ENCODE measurements at regions not wholly inside any gene's neighbourhood (a gene's known extent, or its start where the extent isn't known, plus 50 kb on each side); places are given as distances from the start of the nearest gene placed in this dataset.

DNA sequence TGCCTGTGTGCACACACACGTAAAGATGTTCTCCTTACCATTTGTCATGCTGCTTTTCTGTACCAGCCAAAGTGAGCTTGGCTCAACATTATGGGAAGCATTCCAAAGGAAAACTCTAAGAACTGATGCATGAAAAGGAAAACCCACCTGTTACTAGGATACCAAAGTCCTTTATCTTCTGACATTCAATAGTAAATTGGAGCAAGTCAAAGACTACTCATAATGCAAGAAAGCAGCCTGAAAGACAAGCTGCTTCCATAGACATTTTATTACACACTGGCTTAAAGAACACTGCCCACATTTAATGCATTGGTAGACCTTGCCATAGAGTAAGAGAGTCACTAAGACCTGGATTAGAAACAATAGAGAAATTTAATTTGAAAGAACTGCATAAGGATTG, 159.0 kb downstream of the LRIG3 start:
- Mint-ChIP-seq H3K27ac (no peak overlapping the region), H3K4me1 (no peaks in the 10 kb centered on the region), H3K27me3 (no peaks in the 10 kb centered on the region), H3K36me3 (no peaks in the 10 kb centered on the region), H3K9me3 (peaks cover 0 to 9% (median 0%) of the 10 kb centered on the region in 8 donors), H3K4me3 (no peak overlapping the region)
- Histone ChIP-seq H3K4me1 (ENCODE audit: insufficient read depth, low read length) (no peaks in the 10 kb centered on the region), H3K36me3 (ENCODE audit: insufficient read depth, low read length) (no peaks in the 10 kb centered on the region), H3K27ac (ENCODE audit: low read depth, low read length) (no peak overlapping the region), H3K4me3 (ENCODE audit: low read length in 2 of 2) (no peak overlapping the region), H3K9me3 (ENCODE audit: control insufficient read depth in 1 of 2, low read length in 2 of 2) (no peaks in the 10 kb centered on the region), H3K27me3 (ENCODE audit: insufficient read depth, low read length) (no peaks in the 10 kb centered on the region)
- no peak for DNase-seq
- POLR2A ChIA-PET (ENCODE audit: partially characterized antibody) = no interaction called here
- intact Hi-C loops (cut with micrococcal nuclease) = no loop called here
- CTCF ChIA-PET (ENCODE audit: partially characterized antibody) = no interaction called here

DNA sequence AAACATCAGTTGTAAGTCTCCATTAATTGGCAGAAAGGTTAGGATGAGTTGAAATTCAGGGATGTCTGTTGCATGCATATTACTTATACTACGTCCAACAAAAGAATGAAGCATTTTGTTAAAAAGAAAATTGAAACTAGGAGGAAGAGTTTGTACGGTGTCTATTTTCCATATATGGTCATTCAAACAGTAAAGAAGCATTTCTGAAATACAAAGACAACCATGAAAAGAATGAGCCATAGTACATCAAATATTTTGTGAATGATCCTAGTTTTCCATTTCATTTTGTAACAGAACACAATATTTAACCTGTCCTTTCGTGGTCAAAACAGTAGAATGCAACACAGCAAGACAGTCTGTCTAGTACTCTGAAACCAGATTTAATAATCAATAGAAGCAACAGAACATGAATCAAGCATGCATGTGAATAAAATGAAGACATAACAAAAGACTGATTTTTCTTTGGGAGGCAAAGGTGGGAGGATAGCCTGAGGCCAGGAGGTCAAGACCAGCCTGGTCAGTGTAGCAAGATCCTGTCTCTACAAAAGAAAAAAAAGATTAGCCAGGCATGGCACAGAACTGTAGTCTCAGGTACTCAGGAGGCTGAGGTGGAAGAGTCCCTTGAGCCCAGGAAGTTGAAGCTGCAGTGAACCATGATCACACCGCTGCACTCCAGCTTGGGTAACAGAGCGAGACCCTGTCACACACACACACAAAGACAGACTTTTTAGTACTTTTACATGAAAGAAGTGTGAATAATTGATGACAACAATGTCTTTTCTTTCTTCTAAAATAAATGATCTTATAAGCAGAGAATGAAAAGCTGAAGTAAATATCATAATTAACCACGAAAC, 156.0 kb downstream of the LRIG3 start:
- H3K9me3 Mint-ChIP-seq = peaks cover 0 to 6% (median 1%) of the 10 kb centered on the region in 8 donors
- intact Hi-C loops (cut with micrococcal nuclease) = no loop called here
- H3K36me3 Mint-ChIP-seq = no peaks in the 10 kb centered on the region
- CTCF ChIA-PET (ENCODE audit: partially characterized antibody) = no interaction called here
- peak overlapping the region in 1 of 7 donors; percentile 32 for H3K27ac Mint-ChIP-seq
- POLR2A ChIA-PET (ENCODE audit: partially characterized antibody) = no interaction called here
- H3K27ac ChIP-seq (ENCODE audit: low read depth, low read length) = no peak overlapping the region
- no peaks in the 10 kb centered on the region for H3K27me3 ChIP-seq (ENCODE audit: insufficient read depth, low read length)
- H3K9me3 ChIP-seq (ENCODE audit: control insufficient read depth in 1 of 2, low read length in 2 of 2) = no peaks in the 10 kb centered on the region
- H3K4me1 ChIP-seq (ENCODE audit: insufficient read depth, low read length) = no peaks in the 10 kb centered on the region
- no peaks in the 10 kb centered on the region for H3K27me3 Mint-ChIP-seq
- DNase-seq = no peak
- no peak overlapping the region for H3K4me3 ChIP-seq (ENCODE audit: low read length in 2 of 2)
- no peak overlapping the region for H3K4me3 Mint-ChIP-seq
- no peaks in the 10 kb centered on the region for H3K4me1 Mint-ChIP-seq
- H3K36me3 ChIP-seq (ENCODE audit: insufficient read depth, low read length) = no peaks in the 10 kb centered on the region

DNA sequence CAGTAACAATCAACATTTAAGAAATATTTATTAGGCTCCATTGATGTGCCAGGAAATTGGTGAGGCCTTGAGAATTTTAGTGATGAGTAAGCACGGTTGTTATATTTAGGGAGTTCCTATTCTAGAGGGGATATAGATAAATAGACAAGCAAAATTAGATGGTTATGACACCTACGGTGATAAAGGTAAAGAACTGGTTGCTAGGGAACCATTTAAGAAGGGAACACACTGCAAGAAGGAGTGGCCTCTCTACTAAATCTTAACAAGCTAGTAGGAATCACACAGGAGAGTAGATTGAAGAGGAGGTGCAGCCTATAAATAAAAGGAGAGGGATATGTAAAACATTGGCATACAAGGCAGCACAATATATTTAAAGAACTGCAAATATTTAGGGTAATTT, 155.2 kb downstream of the LRIG3 start:
- no peak overlapping the region for H3K4me3 ChIP-seq (ENCODE audit: low read length in 2 of 2)
- no peaks in the 10 kb centered on the region for H3K4me1 ChIP-seq (ENCODE audit: insufficient read depth, low read length)
- Mint-ChIP-seq H3K9me3 (peaks cover 0 to 6% (median 2%) of the 10 kb centered on the region in 8 donors), H3K4me3 (no peak overlapping the region), H3K27me3 (no peaks in the 10 kb centered on the region), H3K4me1 (no peaks in the 10 kb centered on the region), H3K36me3 (no peaks in the 10 kb centered on the region), H3K27ac (no peak overlapping the region)
- intact Hi-C loops (cut with micrococcal nuclease) = no loop called here
- H3K36me3 ChIP-seq (ENCODE audit: insufficient read depth, low read length) = no peaks in the 10 kb centered on the region
- H3K27ac ChIP-seq (ENCODE audit: low read depth, low read length) = no peak overlapping the region
- CTCF ChIA-PET (ENCODE audit: partially characterized antibody) = no interaction called here
- POLR2A ChIA-PET (ENCODE audit: partially characterized antibody) = no interaction called here
- no peaks in the 10 kb centered on the region for H3K27me3 ChIP-seq (ENCODE audit: insufficient read depth, low read length)
- DNase-seq = no peak
- no peaks in the 10 kb centered on the region for H3K9me3 ChIP-seq (ENCODE audit: control insufficient read depth in 1 of 2, low read length in 2 of 2)

GRCh38 chr12:58765653-58766512, 154.4 kb downstream of the LRIG3 start:
- H3K27me3 Mint-ChIP-seq = no peaks in the 10 kb centered on the region
- intact Hi-C loops (cut with micrococcal nuclease) = no loop called here
- no peak overlapping the region for H3K4me3 Mint-ChIP-seq
- H3K4me1 ChIP-seq (ENCODE audit: insufficient read depth, low read length) = no peaks in the 10 kb centered on the region
- H3K9me3 ChIP-seq (ENCODE audit: control insufficient read depth in 1 of 2, low read length in 2 of 2) = no peaks in the 10 kb centered on the region
- DNase-seq = no peak
- ChIA-PET CTCF (ENCODE audit: partially characterized antibody) (no interaction called here), POLR2A (ENCODE audit: partially characterized antibody) (no interaction called here)
- no peaks in the 10 kb centered on the region for H3K36me3 ChIP-seq (ENCODE audit: insufficient read depth, low read length)
- H3K9me3 Mint-ChIP-seq = peaks cover 0 to 6% (median 2%) of the 10 kb centered on the region in 8 donors
- no peak overlapping the region for H3K27ac Mint-ChIP-seq
- H3K36me3 Mint-ChIP-seq = no peaks in the 10 kb centered on the region
- no peak overlapping the region for H3K4me3 ChIP-seq (ENCODE audit: low read length in 2 of 2)
- H3K27ac ChIP-seq (ENCODE audit: low read depth, low read length) = no peak overlapping the region
- H3K27me3 ChIP-seq (ENCODE audit: insufficient read depth, low read length) = no peaks in the 10 kb centered on the region
- no peaks in the 10 kb centered on the region for H3K4me1 Mint-ChIP-seq

- POLR2A ChIA-PET (ENCODE audit: partially characterized antibody) = no interaction called here
- Histone ChIP-seq H3K27ac (ENCODE audit: low read depth, low read length) (no peak overlapping the region), H3K4me1 (ENCODE audit: insufficient read depth, low read length) (no peaks in the 10 kb centered on the region), H3K9me3 (ENCODE audit: control insufficient read depth in 1 of 2, low read length in 2 of 2) (no peaks in the 10 kb centered on the region), H3K36me3 (ENCODE audit: insufficient read depth, low read length) (no peaks in the 10 kb centered on the region), H3K27me3 (ENCODE audit: insufficient read depth, low read length) (no peaks in the 10 kb centered on the region), H3K4me3 (ENCODE audit: low read length in 2 of 2) (no peak overlapping the region)
- intact Hi-C loops (cut with micrococcal nuclease) = no loop called here
- no peak overlapping the region for H3K4me3 Mint-ChIP-seq
- H3K9me3 Mint-ChIP-seq = peaks cover 0 to 6% (median 2%) of the 10 kb centered on the region in 8 donors
- no peaks in the 10 kb centered on the region for H3K36me3 Mint-ChIP-seq
- H3K4me1 Mint-ChIP-seq = no peaks in the 10 kb centered on the region
- no peak for DNase-seq
- CTCF ChIA-PET (ENCODE audit: partially characterized antibody) = no interaction called here
- H3K27ac Mint-ChIP-seq = no peak overlapping the region
- H3K27me3 Mint-ChIP-seq = no peaks in the 10 kb centered on the region
Observed at GRCh38 chr12:58766513-58766870, 153.8 kb downstream of the LRIG3 start.

GRCh38 chr12:58767496-58767895, 152.8 kb downstream of the LRIG3 start:
- Histone ChIP-seq H3K9me3 (ENCODE audit: control insufficient read depth in 1 of 2, low read length in 2 of 2) (no peaks in the 10 kb centered on the region), H3K27ac (ENCODE audit: low read depth, low read length) (no peak overlapping the region), H3K36me3 (ENCODE audit: insufficient read depth, low read length) (no peaks in the 10 kb centered on the region), H3K4me1 (ENCODE audit: insufficient read depth, low read length) (no peaks in the 10 kb centered on the region), H3K4me3 (ENCODE audit: low read length in 2 of 2) (no peak overlapping the region), H3K27me3 (ENCODE audit: insufficient read depth, low read length) (no peaks in the 10 kb centered on the region)
- ChIA-PET CTCF (ENCODE audit: partially characterized antibody) (no interaction called here), POLR2A (ENCODE audit: partially characterized antibody) (no interaction called here)
- Mint-ChIP-seq H3K4me1 (no peaks in the 10 kb centered on the region), H3K27me3 (no peaks in the 10 kb centered on the region), H3K9me3 (peaks cover 0 to 6% (median 4%) of the 10 kb centered on the region in 8 donors), H3K36me3 (no peaks in the 10 kb centered on the region), H3K27ac (no peak overlapping the region), H3K4me3 (no peak overlapping the region)
- DNase-seq = no peak
- intact Hi-C loops (cut with micrococcal nuclease) = no loop called here

DNA sequence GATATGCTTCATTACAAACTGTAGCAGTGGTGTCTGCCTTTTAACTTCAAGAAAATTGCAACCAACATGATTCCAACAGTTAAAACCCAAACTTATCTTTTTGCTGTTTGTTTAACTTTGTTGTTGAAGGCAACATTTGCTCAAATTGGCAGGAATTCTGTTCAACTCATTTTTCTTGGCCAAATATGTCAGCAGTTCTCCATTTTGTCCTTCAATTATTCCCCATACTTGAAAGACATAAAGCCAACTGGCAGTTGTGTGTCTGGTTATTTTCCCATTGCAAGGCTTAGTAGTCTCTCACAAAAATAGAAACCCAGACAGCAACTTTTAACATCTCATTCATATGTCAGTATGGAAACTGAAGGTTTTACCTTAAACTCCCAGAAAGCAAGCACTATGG, 146.3 kb downstream of the LRIG3 start:
- no peaks in the 10 kb centered on the region for H3K4me1 ChIP-seq (ENCODE audit: insufficient read depth, low read length)
- no peaks in the 10 kb centered on the region for H3K4me1 Mint-ChIP-seq
- H3K9me3 ChIP-seq (ENCODE audit: control insufficient read depth in 1 of 2, low read length in 2 of 2) = no peaks in the 10 kb centered on the region
- H3K4me3 ChIP-seq (ENCODE audit: low read length in 2 of 2) = no peak overlapping the region
- no peaks in the 10 kb centered on the region for H3K27me3 Mint-ChIP-seq
- no peaks in the 10 kb centered on the region for H3K36me3 ChIP-seq (ENCODE audit: insufficient read depth, low read length)
- no peak overlapping the region for H3K27ac ChIP-seq (ENCODE audit: low read depth, low read length)
- ChIA-PET CTCF (ENCODE audit: partially characterized antibody) (no interaction called here), POLR2A (ENCODE audit: partially characterized antibody) (no interaction called here)
- no peak for DNase-seq
- no peaks in the 10 kb centered on the region for H3K36me3 Mint-ChIP-seq
- intact Hi-C loops (cut with micrococcal nuclease) = no loop called here
- H3K27me3 ChIP-seq (ENCODE audit: insufficient read depth, low read length) = no peaks in the 10 kb centered on the region
- H3K27ac Mint-ChIP-seq = no peak overlapping the region
- H3K4me3 Mint-ChIP-seq = no peak overlapping the region
- H3K9me3 Mint-ChIP-seq = peaks cover 0 to 7% (median 5%) of the 10 kb centered on the region in 8 donors

Measured in CD4-positive, alpha-beta memory T cell (primary cell).